CD4-positive, alpha-beta T cell treated with Interleukin-6 for 4 hours (primary cell): ENCODE measurements at regions not wholly inside any gene's neighbourhood (a gene's known extent, or its start where the extent isn't known, plus 50 kb on each side); places are given as distances from the start of the nearest gene placed in this dataset.

Experiments used
- DNase-seq: peaks from one replicate; pipeline ENCODE4 v3.0.0-alpha.2; 2020; ENCODE audit warnings: mixed read lengths

DNA sequence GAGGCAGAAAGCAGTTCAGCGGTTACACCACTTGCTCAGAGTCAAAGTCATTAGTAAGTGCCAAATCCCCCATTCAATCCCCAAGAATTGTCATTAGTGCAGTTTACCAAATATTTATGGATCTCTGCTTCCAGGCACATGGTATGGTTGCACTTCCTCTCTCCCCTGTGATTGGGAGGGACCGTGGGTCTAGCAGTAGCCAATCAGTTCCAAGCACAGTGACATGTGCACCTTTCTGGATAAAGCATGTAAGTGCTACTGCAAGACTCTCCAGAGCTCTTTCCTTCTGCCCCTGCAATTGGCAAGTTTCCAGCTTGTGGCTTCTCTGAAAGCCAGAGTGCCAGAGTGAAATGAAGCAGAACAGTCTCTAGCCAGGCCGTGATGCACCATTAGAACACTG is 85.3 kb upstream of the FLRT2 start:
- no peak for DNase-seq

DNA sequence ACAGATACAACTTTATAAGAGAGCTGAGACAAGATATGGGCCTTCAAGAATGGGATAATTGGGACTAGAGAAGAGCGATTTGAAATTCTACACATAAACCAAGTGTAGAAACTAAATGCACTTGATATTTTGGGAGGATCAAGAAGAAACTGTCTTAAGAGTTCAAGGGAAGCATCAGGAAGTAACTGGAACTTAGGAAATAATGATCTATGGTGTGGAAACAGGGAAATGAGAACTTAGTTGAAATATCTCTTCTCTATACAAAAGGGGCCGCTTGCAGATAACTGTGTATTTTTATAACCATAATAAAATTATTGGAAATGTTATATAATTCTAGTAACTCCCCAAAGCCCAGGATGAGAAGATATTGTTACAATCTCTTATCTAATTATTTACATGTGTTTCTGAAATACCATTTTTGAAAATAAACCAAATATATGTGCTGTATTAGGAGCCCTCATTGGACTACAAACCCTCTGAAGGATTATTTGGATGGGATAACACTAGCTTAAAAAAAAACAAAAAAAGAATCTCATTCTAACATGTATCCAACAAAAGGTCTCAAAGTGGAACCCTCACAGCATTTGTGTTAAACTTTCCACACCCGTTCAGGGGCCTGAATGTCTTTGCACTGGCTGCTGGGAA is 84.7 kb upstream of the FLRT2 start:
- DNase-seq, result no peak

DNA sequence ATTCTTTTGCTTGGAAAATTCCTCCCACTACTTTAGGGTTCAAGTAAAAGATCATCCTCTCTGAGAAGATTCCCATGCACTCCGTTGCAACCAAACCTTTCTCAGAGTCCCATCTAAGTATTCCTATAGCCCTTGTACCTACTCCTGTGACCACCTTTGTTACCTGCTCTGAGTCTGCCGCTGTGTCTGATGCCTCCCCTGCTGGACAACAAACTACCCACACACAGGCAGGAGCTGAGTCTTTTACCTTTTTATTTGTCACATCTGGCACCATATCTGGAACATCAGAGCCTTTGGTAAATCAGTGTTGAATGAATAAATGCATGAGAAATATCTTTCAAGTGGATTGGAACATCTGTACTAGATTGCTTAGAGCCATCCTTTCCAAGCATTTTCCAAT is 82.1 kb upstream of the FLRT2 start:
- no peak for DNase-seq

DNA sequence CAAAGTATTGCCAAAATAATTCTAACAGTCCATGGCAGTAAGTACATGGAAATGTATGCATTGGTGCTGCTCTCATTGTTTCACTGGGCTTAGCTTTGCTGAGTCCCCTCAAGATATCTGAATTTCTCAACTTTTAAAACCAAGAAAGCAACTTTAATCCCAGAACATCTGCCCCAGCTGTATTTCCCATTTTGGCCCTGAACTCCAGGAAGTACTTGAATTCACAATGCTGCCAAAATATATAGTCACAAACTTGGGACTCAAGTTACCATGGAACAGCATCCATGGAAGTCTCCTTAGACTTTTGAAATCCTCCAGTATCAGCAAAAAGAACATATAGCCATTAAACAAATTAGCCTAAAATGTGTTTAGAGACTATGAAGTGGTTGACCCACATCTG is 78.5 kb upstream of the FLRT2 start:
- no peak for DNase-seq

DNA sequence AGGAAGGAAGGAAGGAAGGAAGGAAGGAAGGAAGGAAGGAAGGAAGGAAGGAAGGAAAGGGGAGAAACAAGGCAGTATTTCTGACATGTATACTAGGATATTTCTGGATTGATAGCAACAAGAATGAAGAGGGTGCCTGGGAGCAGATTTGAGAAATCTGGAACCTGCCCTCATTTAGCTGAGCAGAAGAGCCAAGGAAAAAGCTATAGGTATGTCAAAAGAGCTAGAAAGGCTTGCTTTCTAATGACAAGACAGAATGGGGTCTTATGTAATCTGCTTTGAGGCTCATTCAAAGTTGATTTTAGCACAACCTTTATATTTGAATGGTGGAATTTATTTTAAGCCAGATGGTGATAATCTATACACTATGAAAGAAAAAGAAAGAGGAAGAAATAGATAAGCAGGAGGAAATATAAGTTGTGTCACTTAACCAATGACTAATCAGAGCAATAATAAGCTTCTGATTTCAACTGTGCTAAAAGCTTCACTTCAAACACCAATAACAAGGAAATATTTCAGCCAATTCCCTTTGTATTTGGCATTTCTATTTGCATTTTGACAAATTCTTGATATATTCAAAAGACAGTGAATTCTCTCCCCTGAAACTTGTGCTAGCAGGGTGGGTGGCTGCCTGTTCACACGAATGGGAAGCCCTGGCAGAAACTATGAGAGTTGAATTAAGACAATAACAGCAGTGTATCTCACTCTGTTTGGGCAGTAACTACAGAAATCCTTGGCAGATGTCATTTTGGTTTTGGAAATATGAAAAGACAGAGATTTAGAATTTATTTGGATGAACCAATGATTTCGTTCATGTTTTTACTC is 76.3 kb upstream of the FLRT2 start:
- no peak for DNase-seq

DNA sequence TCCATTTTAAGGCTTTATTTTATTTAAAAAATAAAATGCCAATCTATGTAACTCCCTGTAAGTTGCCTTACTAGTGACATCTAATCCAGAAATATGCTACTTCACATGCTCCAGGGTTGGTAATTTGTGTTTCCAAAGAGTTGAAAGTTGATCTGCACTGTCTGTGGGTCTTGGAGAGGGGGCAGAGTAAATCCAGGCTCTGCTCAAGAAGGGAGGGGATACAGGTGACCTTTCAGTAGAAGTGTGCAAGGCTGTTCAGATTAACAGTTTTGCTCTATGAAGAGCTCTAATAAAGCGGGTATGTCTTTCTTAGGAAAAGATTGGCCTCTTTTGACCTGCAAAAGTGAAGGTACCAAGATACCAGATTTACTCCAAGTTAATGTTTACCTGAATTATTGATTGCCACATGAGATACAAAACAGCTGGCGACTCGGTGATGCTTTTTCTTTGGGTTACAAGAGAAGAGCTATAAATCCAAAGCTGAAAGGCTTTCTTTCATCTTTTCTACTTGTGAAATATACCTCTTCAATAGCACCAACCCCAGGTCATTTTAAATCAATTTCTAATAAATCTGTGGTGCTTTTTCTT is 75.6 kb upstream of the FLRT2 start:
- no peak for DNase-seq

DNA sequence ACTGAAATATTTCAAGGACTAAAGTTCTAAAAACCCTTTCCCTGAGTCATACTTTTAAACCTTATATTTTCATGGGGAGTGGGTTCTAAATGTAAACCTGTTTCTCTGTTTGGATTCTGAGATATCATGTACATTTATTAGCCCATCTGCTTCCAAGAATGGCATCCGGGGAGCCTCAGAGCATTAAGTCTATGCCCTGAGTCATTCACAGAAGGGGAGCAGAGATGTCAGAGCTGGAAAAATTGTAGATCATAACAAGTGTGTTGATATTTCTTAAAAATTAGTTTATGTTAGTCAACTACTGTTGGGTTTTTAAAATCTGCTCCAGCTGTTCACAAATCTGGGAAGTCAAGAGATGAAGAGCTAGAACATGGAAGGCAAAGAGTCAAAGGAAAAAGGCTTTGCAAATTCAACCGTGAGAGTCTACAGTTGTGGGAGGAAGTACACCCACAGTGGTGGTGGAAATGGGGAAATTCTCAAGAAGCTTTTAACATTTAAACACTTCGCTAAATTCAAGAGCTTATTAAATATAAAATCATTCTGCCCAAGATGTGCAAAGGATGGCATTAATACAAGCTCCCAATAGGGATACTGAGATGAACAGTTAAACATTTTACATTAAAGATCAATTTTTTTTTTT is 70.5 kb upstream of the FLRT2 start:
- DNase-seq, result no peak

DNA sequence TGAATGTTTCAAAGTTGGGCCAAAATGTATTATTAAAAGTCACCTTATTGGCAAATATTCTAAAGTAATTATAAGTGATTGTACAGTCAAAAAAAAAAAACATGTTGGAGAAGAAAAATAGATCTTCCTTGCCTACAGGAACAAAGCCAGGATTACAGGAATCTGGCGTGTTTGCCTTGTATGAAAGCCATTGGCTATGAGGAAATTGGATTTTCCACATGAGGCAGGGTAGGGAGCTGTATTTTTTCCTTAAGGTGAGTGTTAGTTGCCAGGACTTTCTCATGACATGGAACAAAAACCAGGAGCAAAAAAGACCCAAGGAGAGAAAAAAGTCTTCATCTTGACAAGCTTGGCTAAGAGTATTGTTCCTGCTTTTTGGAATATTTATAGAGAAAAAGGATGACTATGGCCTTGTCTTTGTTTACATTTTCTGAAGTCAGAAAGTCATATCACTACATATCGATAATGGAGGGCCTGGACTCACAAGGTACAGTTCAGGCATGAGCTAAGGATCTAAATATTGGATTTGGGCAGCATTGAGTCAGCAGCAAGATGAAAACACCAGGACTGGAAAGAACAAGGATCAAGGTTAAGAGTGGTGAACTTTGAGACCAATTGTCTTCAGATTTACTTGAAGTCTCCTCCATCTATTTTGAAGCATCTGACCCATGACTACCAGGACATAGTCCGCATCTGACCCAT is 68.4 kb upstream of the FLRT2 start:
- no peak for DNase-seq

DNA sequence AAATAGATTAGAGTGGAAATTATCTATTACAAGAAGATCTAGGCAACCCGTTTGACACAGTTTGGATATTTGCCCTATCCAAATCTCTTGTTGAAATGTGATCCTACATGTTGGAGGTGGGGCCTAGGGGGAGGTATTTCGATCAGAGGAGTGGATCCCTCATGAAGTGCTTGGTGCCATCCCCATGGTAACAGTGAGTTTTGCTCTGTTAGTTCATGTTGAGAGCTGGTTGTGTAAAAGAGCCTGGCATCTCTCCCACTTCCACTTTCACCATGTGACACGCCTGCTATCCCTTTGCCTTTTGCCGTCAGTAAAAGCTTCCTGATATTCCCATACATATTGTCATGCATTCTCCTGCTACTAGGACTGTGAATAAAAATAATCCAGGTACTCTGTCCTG is 66.4 kb upstream of the FLRT2 start:
- DNase-seq, result no peak

DNA sequence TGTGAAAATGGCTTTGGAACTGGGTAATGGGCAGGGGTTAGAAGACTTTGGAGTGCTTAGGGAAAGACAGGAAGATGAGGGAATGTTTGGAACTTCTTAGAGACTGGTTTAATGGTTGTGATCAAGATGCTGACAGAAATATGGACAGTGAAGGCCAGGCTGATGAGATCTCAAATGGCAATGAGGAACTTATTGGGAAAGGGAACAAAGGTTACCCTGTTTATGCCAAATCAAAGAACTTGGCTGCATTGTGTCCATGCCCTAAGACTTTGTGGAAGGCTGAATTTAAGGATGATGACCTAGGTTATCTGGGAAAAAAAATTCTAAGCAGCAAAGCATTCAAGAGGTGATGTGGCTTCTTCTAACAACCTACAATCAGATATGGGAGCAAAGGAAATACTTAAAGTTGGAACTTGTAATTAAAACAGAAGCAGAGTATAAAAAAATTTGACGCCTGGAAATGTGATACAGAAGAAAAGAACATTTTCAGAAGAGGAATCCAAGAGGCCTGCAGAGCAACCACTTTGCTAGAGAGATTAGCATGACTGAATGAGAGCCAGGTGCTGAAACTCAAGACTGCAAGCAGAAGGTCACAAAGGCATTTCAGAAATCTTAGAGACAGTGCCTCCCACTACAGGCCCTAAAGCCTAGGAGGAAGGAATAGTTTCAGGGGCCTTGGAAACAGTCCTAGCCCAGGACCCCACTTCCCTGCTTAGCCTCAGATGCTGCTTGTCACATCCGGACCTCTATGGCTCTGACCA is 65.6 kb upstream of the FLRT2 start:
- no peak for DNase-seq

DNA sequence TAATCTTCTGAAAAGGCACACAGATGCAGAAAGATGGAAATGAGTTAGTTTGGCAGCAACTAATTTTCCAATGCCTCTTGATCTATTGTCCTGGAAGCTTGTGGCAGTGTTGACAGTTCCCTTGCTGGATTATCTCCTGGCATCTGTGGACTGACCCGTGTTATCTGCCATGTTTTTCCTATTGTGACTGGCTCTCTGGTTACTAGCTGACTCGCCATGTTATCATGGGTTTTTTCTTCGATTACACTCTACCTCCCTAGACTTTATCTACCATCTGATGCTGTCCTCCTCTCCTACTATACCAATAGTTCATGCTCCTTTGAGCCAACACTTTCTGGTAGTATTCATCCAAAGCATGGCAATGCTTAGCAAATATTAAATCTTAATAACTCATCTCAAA is 63.3 kb upstream of the FLRT2 start:
- DNase-seq, result no peak

DNA sequence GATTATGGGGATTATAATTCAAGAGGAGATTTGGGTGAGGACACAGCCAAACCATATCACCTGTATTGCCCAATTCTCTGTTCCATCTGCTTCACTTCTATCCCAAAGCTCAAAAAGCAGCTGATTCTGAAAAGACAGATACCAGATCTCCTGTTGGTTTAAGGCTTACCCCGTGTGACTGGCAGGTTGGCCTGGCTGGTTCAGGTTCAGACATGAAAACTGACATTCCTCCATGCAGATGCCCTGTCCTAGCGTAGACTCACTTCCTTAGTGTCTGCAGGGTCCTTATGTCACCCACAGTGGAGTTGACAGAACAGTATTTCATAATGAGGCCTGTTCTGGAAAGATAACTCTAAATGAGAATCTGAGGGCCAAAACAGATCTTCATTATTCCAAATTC is 61.1 kb upstream of the FLRT2 start:
- no peak for DNase-seq

DNA sequence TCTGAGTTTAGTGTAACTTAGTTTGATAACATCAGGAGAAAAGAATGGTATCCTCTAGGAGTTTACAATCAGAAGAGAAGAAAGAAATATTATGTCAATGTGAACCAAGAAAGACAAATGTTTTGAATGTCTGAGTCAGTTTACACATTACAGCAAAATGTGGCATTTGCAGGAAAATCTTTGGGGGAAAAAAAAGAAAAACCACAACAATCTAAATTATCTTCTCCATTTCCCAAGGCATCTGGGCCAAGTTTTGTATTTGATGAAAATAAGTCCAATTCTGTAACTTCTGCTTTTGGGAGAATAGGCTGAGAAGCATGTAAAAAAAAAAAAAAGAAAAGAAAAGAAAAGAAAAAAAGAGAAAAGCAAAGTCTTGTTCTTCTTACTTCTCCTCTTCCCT is 58.8 kb upstream of the FLRT2 start:
- no peak for DNase-seq

DNA sequence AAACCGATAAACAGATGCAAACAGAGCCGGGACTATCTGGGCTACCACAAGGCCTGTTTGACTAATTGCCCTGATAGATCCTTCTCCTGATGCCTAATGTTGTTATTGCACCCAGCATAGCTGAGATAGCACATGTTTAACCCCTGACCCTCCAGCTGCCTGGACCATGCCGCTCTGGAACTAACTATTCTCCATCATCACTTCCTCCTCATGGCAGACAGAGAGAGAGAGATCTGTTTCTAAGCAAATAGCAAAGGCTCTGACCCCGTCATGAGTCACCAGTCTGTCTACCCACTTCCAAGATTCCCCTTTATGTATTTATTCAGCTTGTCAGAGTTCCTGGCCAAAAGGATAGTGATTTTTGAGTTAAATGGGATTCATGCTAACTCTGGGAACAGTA is 58.2 kb upstream of the FLRT2 start:
- no peak for DNase-seq

DNA sequence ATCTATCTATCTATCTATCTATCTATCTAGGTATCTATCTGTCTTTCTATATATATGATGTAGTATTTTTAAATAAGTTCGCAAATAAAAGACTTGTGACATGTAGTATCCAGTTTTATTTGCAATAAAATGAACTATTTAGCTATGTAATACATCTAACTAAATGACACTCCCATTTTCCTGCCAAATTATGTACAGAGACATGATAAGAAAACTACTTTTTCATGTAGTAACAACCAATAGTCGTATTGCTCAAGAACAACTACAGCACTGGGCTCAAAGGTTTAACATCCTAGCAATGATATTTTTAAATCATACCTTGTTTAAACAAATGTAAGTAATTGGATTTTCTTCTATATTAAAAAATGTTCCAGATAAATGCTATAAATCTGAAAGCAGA is 55.5 kb upstream of the FLRT2 start:
- no peak for DNase-seq

DNA sequence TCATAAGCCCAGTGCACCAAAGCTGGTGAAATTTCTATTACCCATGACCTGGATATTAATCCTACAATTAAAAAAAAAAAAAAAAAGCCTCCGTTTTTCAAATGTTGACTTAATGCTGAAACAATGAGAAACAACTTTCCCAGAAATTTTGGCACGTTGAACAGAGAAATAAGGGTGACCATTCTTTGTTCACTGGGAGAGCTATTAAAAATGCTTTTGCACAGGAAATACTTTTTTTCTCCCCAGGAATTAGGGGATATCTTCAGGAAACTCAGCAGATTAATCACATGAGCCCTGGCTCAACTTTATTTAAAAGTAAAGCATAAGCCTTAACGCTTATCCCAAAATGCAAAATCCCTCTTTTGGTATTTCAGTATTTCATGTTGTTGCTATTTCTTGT is 54.8 kb upstream of the FLRT2 start:
- DNase-seq, result no peak

DNA sequence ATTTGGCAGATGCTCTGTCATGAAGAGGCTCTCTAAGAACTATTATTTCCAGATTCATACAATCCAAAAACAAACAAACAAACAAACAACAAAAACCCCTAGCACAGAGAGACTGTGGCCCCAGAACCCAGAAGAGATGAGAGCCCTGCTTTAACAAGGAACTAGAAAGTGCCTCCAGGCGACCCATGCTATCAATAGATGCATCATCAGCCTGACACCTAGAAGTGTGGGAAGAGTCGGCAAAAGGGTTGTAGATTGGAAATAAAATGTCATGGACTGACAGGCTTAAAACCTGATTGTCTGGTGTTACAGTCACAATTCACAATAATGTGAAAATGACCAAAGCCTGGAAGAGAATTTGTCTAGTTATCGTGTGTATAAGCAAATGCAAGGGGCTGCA is 50.6 kb upstream of the FLRT2 start:
- DNase-seq, result no peak

DNA sequence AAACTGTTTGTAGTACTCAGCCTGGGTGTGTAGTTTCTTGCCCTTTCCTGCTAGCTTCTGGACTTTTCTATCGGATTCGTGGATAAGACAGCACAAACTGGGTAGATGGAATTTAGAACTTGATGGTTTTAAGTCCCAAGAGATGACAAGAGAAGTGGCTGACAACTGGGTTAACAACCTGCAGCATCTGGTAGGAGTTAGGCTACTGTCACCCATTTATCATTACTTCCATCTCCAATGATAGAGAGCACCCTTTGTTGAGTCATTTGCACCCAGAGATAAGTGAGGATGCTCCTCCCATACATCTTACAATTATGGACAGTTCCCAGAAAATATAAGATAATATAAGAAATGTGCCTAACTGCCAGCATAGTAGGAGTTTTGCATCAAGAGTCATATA is 50.2 kb upstream of the FLRT2 start:
- no peak for DNase-seq
